Nucleus accumbens (tissue), 56 donors: ENCODE measurements at regions not wholly inside any gene's neighbourhood (a gene's known extent, or its start where the extent isn't known, plus 50 kb on each side); places are given as distances from the start of the nearest gene placed in this dataset.

Experiments used
- DNase-seq, 56 donors: peaks; one replicate each; lab custom pipeline; 2025; lab: John Stamatoyannopoulos, UW

GRCh38 chr1:221397141-221397540 lies 344.7 kb downstream of the DUSP10 start:
- DNase-seq: no peak

- no peak for DNase-seq
Measured at GRCh38 chr1:221397606-221398005, 344.3 kb downstream of the DUSP10 start.

- no peak for DNase-seq
Measured at GRCh38 chr1:221405146-221405545, 336.7 kb downstream of the DUSP10 start.

GRCh38 chr1:221408117-221408803 lies 333.6 kb downstream of the DUSP10 start:
- DNase-seq: no peak

GRCh38 chr1:221411283-221411682 lies 330.6 kb downstream of the DUSP10 start:
- DNase-seq: no peak

GRCh38 chr1:221414772-221415539 lies 326.9 kb downstream of the DUSP10 start:
- no peak for DNase-seq

GRCh38 chr1:221415651-221416050 lies 326.2 kb downstream of the DUSP10 start:
- no peak for DNase-seq

- DNase-seq: no peak
Measured at GRCh38 chr1:221416142-221416541, 325.7 kb downstream of the DUSP10 start.

GRCh38 chr1:221416723-221417122 lies 325.2 kb downstream of the DUSP10 start:
- DNase-seq: no peak

GRCh38 chr1:221418346-221418745 lies 323.5 kb downstream of the DUSP10 start:
- no peak for DNase-seq

- no peak for DNase-seq
Measured at GRCh38 chr1:221419513-221420095, 322.3 kb downstream of the DUSP10 start.

- no peak for DNase-seq
Measured at GRCh38 chr1:221429264-221429663, 312.6 kb downstream of the DUSP10 start.

- no peak for DNase-seq
Measured at GRCh38 chr1:221430152-221430960, 311.5 kb downstream of the DUSP10 start.

- no peak for DNase-seq
Measured at GRCh38 chr1:221431068-221431651, 310.7 kb downstream of the DUSP10 start.

- no peak for DNase-seq
Measured at GRCh38 chr1:221431961-221432360, 309.9 kb downstream of the DUSP10 start.

GRCh38 chr1:221435504-221435904 lies 306.4 kb downstream of the DUSP10 start:
- peak in 1 of 56 donors; percentile 7 for DNase-seq

GRCh38 chr1:221437171-221437570 lies 304.7 kb downstream of the DUSP10 start:
- no peak for DNase-seq

- DNase-seq: no peak
Measured at GRCh38 chr1:221437926-221438325, 304.0 kb downstream of the DUSP10 start.

GRCh38 chr1:221439008-221439746 lies 302.7 kb downstream of the DUSP10 start:
- no peak for DNase-seq
